GF-D8 (cell line): ENCODE measurements at regions not wholly inside any gene's neighbourhood (a gene's known extent, or its start where the extent isn't known, plus 50 kb on each side); places are given as distances from the start of the nearest gene placed in this dataset.

Source experiments
- DNase-seq: peaks from one replicate; lab custom pipeline; 2025; lab: John Stamatoyannopoulos, UW

DNA sequence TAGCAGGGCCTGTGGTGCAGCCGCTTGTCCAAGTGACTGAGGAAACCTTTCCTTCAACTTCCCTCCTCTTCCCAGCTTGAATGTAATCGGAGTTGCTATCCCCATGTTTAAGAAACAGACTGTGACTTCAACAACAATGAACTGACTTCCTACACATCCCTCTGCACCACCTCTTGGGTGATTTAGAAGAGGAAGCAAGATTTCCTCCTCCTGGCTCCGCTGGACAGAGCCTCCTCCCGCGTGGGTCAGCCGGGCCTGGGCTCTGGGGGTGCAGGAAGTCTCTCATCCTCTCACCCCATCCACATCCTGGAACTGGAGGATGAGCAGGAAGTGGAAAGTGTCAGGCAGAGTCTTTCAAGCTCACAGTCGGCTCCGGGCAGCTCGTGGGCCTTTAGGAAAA, 84.3 kb downstream of the GATA6 start:
- no peak for DNase-seq

- DNase-seq, result no peak
These were observed 83.8 kb downstream of the GATA6 start for GRCh38 chr18:22253156-22253555.
